IPS-11a (cell line): ENCODE measurements at regions not wholly inside any gene's neighbourhood (a gene's known extent, or its start where the extent isn't known, plus 50 kb on each side); places are given as distances from the start of the nearest gene placed in this dataset.
"Not testable (repeated sequence)": the region's sequence is repeated elsewhere in the genome, so short reads cannot be mapped to it uniquely, and the experiment has no call there.

Experiments
- H3K4me3 ChIP-seq: one replicate; pipeline ENCODE4 v1.5.1; 2013; ENCODE audit warnings: low read depth, low read length, control low read depth

DNA sequence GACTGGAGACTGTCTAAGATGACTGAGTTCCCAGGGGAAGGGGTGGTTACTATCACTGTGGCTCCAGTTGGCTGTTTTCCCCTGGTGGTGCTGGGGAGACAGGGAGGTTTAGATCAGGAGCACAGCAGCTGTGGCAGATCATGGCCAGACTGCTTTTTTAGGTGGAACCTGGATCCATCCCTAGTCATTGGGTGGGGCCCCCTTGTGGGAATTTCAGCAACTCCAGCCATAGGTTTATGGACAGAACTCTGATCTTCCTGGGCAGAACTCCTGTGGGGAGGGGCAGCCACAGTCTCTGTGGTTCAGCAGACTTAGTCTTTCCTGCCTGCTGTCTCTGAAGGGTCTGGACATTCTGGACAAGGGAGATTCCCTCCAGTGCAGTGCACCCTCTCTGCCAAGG, 917.4 kb upstream of the FOXG1 start:
- not testable (repeated sequence) for H3K4me3 ChIP-seq

DNA sequence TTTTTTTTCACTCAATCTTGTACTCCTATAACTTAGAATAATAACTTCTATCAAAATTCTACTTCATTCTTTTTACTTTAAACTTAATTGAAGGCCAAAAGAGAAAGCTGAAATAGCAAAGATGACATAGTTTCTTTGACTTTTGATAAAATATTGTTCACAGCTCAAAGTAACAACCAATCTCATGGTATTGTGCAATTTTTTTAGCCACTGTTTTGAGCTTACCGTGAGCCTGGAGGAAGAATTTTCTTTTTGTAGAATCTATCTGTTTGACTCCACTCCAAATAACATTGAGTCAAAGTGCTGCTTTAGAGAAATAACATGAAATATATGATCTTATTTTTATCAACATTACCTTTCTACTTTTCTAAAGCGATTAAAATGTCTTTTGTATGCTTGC, 903.9 kb upstream of the FOXG1 start:
- no peak overlapping the region for H3K4me3 ChIP-seq

DNA sequence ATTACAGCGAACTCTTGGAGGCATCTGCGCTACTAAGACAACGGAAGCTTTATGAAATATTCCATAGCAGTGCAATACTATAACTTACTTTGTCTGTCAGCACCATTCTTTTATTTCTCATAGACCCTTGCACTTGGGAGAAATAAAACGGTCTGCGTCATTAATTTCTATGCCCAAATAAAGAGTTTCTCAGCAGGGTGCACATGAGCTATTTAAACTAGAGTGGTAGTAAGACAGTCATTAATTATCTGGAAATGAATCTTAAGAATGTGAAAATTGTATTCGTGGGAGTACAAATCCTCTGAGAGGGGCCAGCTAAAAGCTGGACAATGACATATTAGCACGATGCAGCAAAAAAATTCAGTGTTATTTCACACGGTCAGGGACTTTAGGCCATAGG, 903.4 kb upstream of the FOXG1 start:
- no peak overlapping the region for H3K4me3 ChIP-seq

DNA sequence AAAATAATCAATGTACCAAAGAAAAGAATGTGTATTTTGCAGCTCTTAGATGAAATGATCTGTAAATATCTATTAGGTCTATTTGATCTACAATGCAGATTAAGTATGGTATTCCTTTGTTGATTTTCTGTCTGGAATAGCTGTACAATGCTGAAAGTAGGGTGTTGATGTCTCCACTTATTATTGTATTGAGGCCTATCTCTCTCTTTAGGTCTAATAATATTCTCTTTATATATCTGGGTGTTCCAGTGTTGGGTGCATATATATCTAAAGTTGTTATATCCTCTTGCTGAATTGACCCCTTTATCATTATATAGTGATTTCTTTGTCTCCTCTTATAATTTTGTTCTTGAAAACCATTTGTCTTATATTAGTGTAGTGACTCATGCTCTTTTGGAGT, 885.5 kb upstream of the FOXG1 start:
- H3K4me3 ChIP-seq, result no peak overlapping the region

DNA sequence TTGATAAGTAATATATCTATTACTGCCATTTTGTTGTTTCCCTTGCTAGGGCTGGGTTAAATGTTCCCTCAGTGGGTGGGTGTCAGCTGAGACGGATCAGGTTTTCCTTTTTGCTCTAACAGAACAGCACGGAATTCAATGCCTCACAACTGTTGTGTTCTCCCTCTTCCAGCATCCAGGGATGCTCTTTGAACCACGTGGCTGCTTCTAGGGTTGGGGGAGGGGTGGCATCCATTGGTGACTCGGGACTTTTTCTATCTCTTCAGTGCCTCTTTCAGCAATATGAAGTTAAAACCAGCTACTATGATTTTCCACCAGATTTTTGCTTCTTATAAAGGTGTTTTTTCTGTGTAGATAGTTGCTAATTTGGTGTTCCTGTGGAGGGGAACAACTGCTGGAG, 884.9 kb upstream of the FOXG1 start:
- H3K4me3 ChIP-seq, result no peak overlapping the region

DNA sequence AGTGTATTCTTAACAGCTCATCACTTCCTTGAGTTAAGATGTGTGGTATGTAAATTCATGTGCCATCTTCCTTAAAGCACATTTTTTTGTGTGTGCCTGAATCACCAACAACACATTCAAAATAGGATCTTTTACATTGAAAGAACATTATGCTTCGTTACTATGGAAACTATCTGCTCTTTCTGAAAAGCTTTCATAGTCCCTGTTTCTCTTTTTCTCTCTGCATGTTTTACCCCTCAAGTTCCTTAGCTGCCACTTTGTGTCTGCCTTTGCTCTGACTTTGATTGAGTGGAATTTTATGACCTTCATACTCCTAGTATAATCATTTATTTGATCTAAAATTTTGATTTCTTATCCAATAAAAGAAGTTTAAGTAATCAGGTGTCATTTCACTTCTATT, 880.3 kb upstream of the FOXG1 start:
- no peak overlapping the region for H3K4me3 ChIP-seq

DNA sequence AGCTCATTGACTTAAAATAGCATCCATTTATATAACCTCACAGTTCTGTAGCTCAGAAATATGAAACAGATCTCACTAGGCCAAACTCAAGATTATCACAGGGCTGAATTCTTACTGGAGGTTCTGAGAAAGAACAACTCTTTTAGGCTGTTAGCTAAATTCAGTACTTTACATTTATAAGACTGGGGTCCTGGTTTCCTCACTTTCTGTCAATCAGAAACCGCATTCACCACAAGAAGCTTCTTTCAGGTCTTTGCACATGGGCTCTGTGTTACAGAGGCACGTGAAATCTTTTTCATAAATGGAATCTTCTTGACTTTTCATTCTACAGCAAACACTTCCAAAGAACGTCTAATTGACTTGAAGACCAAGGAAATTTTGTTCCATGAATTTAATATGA, 876.3 kb upstream of the FOXG1 start:
- H3K4me3 ChIP-seq, result no peak overlapping the region

DNA sequence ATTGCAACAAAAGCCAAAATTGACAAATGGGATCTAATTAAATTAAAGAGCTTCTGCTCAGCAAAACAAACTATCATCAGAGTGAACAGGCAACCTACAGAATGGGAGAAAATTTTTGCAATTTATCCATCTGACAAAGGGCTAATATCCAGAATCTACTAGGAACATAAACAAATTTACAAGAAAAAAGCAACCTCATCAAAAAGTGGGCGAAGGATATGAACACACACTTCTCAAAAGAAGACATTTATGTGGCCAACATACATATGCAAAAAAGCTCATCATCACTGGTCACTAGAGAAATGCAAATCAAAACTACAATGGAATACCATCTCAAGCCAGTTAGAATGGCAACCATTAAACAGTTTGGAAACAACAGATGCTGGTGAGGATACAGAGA, 858.1 kb upstream of the FOXG1 start:
- H3K4me3 ChIP-seq, result not testable (repeated sequence)

DNA sequence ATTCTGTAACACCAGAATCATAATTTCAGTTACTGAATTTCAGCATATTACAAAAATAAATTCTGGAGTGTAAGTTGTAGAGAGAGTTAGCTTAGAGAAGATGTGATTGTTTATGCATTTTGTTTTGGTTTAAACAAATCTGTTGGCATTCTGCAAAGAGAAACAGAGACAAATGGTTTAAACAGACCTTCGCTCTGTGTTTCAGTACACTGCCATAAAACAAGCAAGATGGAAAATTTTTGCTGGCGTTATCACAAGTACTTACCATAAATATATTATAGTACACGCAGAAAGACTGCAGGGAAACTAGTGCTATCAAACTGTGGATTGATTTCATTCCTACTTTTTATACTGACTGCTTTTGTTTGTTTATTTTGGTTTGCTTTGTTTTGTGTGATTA, 850.3 kb upstream of the FOXG1 start:
- no peak overlapping the region for H3K4me3 ChIP-seq

DNA sequence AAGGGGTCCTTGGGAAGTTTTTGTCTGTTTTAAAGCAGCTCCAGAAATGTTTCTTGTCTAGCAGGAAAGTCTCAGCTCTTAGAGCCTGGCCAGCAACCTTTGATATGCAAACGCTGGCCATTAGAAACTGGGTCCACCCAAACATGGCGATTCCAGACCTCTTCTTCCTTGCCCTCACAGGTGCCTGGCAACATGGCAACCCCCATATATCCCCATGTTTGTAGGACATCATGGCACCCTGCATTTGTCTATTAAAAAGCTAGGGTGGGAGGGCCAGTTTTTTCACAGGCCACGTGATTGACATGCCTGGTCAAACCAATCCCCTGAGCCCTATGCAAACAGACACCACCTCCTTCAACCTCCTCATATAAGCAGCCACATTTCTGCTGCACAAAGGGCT, 848.7 kb upstream of the FOXG1 start:
- H3K4me3 ChIP-seq, result no peak overlapping the region

DNA sequence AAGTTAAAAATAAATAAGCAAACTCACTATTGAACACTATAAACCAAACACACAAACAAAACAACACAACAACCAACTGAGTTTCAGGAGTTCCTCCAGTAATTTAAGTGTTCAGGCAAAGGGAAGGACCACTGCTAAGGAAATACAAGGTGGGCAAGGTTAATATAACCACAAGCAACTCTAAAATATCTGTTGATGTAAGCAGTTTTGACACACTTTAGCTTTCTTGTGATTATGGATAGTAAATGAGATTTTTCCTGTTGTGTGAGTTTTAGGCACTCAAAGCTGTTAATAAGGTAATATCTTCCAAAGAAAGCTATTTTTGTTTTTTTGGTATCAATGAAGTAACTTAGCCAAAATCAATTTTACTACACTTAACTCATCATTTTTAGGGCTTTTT, 839.1 kb upstream of the FOXG1 start:
- no peak overlapping the region for H3K4me3 ChIP-seq

DNA sequence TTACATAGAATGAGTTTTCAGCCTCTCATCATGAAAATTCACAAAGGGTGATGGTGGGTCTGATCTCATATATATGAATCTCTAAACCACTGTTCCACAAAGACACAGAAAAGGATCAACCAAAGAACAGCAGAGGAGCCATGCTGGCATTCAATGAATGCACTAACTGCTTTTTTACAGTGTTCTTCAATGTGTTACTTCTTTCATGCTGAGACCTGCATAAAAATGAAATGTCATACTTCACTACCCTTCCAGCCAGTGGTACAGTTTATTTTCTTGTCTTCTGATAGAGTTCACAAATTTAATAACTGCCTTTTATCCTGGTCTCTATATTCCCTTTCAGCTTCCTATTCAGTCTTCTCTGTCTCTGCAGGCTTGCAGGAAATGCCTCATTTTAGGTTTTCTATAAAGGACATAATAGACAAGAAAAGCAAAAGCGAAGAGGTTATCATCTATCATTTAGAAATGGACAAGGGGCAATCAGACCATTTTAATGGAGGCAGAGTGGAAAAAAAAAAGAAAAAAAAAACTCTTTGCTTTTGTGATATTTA, 836.7 kb upstream of the FOXG1 start:
- H3K4me3 ChIP-seq, result no peak overlapping the region

DNA sequence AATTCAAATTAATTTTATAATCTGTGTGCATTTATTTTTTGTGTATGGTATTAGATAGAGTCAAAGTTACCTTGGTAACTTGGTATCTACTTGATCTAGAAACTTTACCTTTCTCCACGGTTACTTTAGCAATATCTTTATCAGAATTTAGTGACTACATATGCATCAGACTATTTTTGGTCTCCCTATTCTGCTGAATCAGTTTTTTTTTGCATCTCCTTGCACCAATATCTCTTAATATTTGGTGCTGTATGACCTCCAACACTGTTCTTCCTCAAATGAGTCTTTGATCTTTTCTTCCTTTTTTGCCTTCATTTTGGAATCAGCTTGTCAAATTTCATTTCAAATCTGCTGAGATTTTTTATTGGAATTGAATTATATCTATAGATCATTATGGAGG, 828.2 kb upstream of the FOXG1 start:
- no peak overlapping the region for H3K4me3 ChIP-seq

DNA sequence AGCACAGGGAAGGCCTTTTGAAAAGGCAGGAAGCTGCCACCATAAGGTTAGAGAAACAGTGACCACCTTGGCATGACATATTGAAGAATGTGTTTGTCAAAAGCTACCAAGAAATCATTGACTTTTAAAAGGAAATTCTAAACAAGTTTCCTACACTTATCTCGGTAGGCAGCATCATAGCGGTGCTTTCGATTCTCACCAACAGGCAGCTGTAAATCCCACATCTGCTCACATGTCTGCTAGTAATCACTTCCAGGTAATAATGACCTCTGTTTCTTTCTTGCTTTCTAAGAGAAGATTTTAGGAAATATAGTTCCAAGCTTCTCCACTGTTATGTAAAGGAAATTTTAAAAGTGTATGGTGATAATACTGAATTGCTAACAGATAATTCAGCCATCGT, 821.1 kb upstream of the FOXG1 start:
- no peak overlapping the region for H3K4me3 ChIP-seq

DNA sequence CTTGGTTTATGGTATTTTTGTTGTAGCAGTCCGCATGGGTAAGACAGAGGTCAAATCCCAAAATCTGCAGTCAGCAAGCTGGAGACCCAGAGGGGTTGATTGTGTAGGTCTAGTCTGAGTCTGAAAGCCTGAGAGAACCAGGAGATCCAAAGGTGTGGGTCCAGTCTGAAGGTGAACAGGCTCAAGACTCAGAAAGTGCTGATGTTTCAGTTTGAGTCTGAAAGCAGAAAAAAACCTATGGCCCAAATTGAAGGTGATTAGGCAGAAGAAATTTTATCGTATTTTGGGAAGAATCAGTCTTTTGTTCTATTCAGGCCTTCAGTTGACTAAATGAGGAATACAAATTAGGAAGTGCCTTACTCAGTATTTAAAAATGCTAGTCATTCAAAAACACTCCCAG, 807.8 kb upstream of the FOXG1 start:
- H3K4me3 ChIP-seq, result no peak overlapping the region

DNA sequence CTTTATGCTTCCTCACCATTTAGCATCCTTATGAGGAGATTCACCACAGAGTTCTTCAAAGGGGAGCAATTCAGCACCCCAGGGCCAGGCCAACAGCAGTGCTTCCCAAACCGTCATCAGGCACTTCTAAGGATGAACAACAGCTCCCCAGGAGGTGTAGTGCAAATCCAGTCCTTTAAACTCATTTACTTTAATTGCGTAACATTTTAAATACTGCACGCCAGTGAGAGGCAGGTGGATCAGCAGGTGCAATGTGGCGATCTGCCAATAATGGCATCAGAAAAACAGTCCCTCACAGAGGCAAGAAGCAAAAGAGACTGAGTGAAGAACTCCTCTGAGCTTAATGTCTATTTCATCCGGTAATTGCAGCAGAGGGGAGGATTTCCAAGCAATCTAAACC, 770.9 kb upstream of the FOXG1 start:
- H3K4me3 ChIP-seq, result no peak overlapping the region

DNA sequence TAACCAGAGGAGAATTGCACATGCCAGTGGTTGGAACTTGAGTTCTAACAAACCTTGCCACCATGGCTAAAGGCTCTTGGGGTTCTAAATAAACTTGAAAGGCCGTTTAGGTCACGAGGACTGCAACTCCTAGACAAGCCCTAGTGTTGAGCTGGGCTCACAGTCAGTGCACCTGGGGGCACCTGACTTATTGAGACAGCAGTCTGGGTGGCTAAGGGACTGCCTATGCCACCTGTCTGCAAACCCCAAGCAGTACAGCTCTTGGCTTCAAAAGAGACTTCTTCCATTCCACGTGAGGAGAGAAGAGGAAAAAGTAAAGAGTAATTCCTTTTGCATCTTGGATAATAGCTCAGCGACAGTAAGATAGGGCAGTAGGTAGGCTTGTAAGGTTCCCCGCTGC, 765.6 kb upstream of the FOXG1 start:
- no peak overlapping the region for H3K4me3 ChIP-seq

DNA sequence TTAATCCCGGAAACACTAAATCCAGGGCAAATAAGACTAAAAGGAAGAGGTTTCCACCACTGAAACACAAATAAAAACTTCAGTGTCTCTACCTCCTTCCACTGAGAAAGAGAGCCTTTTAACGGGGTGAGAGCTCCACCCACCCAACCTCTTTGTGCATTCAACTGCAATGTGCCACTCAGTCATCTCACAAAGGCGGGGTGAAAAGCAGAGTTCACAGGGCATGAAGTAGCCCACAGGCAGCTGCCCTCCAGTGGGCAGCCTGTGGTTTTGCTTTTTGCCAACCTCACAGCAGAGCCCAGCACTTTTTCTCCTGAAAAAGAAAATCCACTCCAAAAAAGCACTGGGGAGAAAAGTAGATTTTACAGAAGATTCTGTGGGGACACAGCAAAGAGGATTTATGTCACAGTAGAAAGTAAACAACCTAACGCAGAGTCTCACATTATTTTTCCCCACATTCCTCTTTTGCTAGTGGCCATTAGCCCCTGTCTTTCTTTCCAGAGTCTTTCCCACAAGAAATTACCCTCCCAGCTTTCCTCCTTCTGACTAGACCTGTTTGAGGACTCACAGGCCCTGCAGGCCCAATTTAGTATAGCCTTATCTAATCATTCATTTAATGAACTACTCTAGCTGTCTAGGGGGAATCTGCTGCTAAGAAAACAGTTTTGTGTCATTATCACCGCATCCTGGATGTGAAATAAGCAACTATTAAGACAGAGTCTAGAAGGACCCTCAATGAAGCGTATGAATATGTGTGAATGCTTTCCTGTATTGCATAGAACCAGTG, 753.8 kb upstream of the FOXG1 start:
- H3K4me3 ChIP-seq, result no peak overlapping the region

DNA sequence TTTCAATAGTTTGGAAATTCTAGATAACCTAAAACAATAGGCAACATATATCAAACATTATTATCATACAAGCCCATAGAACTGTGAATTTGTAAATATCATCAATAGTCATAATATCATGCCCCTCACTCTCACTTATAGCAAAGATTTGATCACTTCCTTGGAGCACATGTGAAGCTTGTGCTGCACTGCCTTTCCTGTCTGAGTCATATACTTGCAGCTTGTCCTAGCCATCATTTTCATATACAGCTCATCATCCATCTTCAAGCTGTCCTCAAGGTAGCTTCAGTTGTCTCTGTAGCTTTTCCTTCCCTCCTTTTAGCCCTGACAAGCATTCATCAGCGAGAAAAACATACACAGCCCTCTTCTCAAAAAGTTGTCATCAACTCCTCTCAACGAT, 746.5 kb upstream of the FOXG1 start:
- no peak overlapping the region for H3K4me3 ChIP-seq

DNA sequence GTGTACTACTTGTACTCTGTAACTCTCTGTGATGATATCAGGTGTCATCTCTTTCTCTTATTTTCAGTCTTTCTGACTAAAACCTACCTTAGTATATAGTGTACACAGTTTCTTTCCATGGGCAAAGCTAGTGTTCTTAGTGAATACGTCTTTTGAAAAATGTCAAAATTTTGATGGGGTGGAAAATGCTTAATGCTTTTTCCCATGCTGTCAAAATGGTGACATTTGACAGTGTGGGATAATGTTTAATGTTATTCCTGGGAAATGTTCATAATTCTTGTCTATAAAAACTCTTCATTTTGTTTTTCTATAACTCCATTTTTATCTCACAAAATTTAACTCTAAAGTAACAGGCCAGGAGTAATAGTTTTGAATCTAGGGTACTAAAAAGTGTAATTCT, 742.7 kb upstream of the FOXG1 start:
- H3K4me3 ChIP-seq, result no peak overlapping the region

DNA sequence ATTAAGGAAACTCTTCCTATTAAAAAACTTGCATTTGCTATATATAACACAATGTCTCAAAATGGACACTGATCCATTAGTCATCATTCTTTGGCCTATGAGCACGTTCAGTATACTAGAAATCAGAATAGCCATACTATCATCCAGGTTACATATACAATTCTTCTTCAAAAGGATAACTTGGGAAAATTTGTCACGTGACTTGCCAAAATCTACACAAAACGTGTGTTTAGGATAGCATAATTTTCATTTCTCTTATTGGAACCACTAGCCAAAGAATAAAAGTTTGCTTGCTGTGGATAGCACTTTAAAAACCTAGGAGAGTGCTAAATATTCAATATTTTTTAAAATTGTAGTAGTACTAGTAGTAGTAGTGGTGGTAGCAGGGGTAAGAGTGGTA, 714.3 kb upstream of the FOXG1 start:
- no peak overlapping the region for H3K4me3 ChIP-seq

DNA sequence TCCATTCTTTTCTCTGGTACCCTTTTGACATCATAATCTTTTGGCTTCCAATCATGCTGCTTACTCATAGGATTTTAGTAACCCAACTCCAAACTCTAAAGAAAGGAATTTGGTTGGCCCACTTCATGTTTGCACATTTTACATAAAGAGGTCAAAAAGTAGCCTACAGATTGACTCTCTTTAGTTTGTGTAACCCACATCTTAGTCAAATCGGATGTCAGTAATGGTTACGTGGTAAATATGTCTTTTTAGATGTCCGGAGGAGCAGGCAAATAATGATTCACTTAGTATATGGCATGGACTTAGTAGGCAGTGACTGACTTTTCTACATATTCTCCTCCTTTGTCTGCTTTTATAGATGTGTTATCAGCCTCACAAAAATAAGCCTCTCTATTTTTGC, 711.6 kb upstream of the FOXG1 start:
- H3K4me3 ChIP-seq, result no peak overlapping the region
